Retinal pigment epithelial cell (primary cell): ENCODE measurements at regions not wholly inside any gene's neighbourhood (a gene's known extent, or its start where the extent isn't known, plus 50 kb on each side); places are given as distances from the start of the nearest gene placed in this dataset.
"Not testable (repeated sequence)": the region's sequence is repeated elsewhere in the genome, so short reads cannot be mapped to it uniquely, and the experiment has no call there.

Experiments
- DNase-seq: peaks from one replicate; pipeline ENCODE4 v3.0.0-alpha.2; 2010; ENCODE audit warnings: low read depth
- H3K4me3 ChIP-seq: 2 replicates; pipeline ENCODE4 v1.5.1; 2011; ENCODE audit warnings: mild to moderate bottlenecking, low read length, control low read depth, moderate library complexity
- CTCF ChIP-seq: conservative IDR thresholded peaks from 2 replicates; pipeline ENCODE4 v1.5.1; 2011; ENCODE audit warnings: low read depth, low read length, control low read depth, inconsistent platforms

DNA sequence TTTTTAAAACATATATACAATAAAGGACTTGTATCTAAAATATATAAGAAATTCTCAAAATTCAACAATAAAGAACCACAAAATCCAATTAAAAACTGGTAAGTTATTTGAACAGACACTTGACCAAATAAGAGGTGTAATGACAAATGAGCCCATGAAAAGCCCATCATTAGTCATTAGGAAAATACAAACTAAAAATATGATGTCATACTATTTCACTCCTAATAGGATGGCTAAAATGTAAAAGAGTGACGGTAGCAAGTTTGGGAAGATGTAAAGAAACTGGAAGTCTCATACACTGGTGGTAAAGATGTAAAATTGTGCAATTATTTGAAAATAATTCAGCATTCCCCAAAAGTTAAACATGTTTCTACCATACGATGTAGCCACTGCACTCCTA lies 1095.3 kb upstream of the CDH8 start:
- no peak for DNase-seq
- no peak overlapping the region for H3K4me3 ChIP-seq
- TF ChIP-seq CTCF, result no peak

- no peak for DNase-seq
- H3K4me3 ChIP-seq, result no peak overlapping the region
- TF ChIP-seq CTCF, result no peak
Observed at GRCh38 chr16:63130942-63131341, 1094.7 kb upstream of the CDH8 start.

DNA sequence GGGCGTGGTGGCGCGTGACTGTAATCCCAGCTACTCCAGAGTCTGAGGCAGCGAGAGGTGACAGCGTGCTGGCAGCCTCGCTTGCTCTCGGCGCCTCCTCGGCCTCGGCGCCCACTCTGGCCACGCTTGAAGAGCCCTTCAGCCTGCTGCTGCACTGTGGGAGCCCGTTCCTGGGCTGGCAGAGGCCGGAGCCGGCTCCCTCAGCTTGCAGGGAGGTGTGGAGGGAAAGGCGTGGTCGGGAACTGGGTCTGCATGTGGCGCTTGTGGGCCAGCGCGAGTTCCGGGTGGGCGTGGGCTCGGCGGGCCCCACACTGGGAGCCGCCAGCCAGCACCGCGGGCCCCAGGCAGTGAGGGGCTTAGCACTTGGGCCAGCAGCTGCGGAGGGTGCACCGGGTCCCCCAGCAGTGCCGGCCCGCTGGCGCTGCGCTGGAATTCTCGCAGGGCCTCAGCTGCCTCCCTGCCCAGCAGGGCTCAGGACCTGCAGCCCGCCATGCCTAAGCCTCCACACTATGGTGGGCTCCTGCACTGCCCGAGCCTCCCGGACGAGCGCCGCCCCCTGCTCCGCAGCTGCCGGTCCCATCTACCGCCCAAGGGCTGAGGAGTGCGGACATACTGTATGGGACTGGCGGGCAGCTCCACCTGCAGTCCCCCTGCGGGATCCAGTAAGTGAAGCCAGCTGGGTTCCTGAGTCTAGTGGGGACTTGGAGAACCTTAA lies 1093.3 kb upstream of the CDH8 start:
- H3K4me3 ChIP-seq, result no peak overlapping the region
- no peak for DNase-seq
- TF ChIP-seq CTCF, result no peak

GRCh38 chr16:63119905-63120304 lies 1083.7 kb upstream of the CDH8 start:
- H3K4me3 ChIP-seq, DNase-seq: not testable (repeated sequence)

- DNase-seq, result no peak
- no peak overlapping the region for H3K4me3 ChIP-seq
- TF ChIP-seq CTCF, result no peak
Observed at GRCh38 chr16:63100082-63100481, 1063.8 kb upstream of the CDH8 start.

GRCh38 chr16:63096857-63097256 lies 1060.6 kb upstream of the CDH8 start:
- no peak for TF ChIP-seq CTCF
- H3K4me3 ChIP-seq, result no peak overlapping the region
- no peak for DNase-seq

- DNase-seq, result no peak
- no peak overlapping the region for H3K4me3 ChIP-seq
- TF ChIP-seq CTCF, result no peak
Observed at GRCh38 chr16:63092736-63093135, 1056.5 kb upstream of the CDH8 start.

DNA sequence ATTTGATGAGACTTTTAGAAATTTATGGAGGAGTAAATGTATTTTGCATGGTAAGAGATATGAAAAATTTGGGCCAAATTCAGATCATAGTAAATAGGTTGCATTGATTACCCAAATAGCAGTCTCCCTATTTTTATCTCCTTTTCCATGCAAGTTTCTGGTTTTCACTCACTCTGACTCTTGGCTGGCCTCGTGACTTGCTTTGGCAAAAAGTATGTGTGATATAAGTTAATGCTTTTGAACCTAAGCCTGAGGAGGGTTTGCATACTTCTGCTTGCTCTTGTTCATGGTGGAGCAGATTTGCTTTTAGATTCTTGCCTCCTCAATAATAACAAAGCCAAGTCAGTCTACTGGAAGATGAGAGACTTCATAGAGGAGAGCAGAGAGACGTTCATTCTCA lies 1045.9 kb upstream of the CDH8 start:
- no peak for DNase-seq
- H3K4me3 ChIP-seq, result no peak overlapping the region
- no peak for TF ChIP-seq CTCF
